ENCODE measurements at regions not wholly inside any gene's neighbourhood (a gene's known extent, or its start where the extent isn't known, plus 50 kb on each side); places are given as distances from the start of the nearest gene placed in this dataset.

GRCh38 chr6:168968801-168969200 is 284.8 kb downstream of the THBS2 start:
- no peak for DNase-seq (ENCODE audit: low read depth, low spot score)

- no peak for DNase-seq (ENCODE audit: low read depth, low spot score)
These were observed 285.4 kb downstream of the THBS2 start for GRCh38 chr6:168968228-168968627.

DNA sequence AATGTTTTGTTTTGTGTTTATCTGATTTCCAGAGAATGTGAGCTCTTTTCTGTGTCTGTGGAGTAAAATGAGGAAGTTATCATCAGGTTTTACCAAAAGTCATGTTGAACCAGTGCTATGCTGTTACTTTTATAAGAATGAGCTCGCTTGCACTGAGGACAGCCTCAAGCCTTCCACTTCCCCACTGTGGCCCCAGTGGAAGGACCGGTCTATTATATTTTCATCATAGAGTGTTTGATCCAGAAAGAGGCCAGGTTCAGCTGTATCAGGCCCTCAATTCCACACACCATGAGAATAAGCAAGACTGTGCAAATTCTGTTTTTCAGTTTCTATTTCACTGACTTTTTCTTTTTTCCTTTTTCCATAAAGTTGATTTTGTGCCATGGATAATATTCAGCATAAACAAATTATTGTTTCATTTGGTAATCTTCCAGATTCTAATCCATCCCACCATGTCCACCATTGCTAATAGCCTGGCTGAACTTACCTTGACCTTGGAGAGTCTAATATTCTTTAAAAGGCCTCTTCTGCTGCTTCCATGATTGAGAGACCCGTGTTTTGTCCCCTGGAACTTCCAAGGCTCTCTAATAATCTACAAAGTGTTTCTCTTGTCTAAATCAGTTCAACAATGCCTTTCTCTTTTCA is 286.2 kb downstream of the THBS2 start:
- DNase-seq (ENCODE audit: low read depth, low spot score): no peak

GRCh38 chr6:168964138-168964835 is 289.4 kb downstream of the THBS2 start:
- no peak for DNase-seq (ENCODE audit: low read depth, low spot score)

- DNase-seq (ENCODE audit: low read depth, low spot score): no peak
These were observed 290.8 kb downstream of the THBS2 start for GRCh38 chr6:168962886-168963285.

GRCh38 chr6:168961264-168961656 is 292.4 kb downstream of the THBS2 start:
- no peak for DNase-seq (ENCODE audit: low read depth, low spot score)

GRCh38 chr6:168960551-168961263 is 292.9 kb downstream of the THBS2 start:
- DNase-seq (ENCODE audit: low read depth, low spot score): no peak

- DNase-seq (ENCODE audit: low read depth, low spot score): no peak
These were observed 293.9 kb downstream of the THBS2 start for GRCh38 chr6:168959696-168960095.

DNA sequence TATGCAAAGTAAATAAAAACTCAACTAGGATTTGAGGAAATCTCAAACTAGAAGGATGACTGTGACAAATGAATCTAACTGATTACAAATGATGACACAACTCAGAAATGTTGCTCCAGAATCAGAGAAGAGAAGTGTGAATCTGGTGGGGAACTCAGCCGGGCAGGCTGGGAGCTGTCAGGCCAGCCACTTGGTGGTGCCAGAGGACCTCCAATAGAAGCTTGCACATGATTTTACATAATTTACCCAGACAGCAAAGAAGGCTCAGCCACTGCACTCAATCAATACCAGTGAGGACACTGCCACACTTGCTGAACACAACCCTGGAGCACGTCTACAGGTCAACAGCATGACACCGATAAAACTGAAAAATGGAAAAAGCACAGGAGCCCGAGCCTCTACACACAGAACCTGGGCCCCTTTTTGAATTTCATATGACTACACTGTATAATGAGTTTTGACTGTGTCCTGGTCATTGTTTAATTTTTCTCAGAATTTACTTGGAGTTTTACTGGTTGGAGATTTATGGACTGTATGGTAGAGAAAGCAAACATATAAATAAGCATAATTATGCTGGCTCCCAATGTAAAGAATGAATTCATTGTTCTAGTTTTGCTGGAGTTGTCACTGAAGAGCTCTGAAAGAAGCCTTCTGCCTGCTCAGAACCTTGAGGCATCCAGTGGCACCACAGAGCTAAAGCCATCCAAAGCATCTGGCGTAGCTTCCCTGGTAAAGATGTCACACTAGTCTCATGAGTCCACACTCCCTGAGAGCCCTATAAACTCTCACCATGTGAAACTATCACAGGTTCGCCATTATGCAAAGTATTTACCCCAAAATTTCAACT is 296.5 kb downstream of the THBS2 start:
- DNase-seq (ENCODE audit: low read depth, low spot score): no peak

GRCh38 chr6:168956141-168956838 is 297.4 kb downstream of the THBS2 start:
- no peak for DNase-seq (ENCODE audit: low read depth, low spot score)

GRCh38 chr6:168953461-168953860 is 300.2 kb downstream of the THBS2 start:
- no peak for DNase-seq (ENCODE audit: low read depth, low spot score)

DNA sequence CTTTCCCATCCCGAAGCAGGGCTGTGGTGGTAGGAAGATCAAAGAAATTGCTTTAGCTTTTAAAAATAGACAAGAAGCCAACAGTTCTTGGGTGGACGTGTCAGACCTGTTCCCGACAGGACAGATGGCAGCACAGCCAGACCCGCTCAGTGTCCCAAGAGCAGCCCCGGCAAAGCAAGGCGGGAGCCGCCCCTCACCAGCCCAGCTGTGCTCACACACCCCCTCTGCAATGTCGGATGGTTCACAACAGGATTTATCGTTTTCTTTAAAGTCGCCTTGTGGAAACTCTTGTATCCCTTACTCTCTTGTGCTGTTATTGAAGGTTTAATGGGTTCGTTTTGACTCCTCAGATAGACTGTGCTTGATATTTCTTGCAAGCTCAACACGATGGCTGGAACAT is 302.4 kb downstream of the THBS2 start:
- DNase-seq (ENCODE audit: low read depth, low spot score): no peak

DNA sequence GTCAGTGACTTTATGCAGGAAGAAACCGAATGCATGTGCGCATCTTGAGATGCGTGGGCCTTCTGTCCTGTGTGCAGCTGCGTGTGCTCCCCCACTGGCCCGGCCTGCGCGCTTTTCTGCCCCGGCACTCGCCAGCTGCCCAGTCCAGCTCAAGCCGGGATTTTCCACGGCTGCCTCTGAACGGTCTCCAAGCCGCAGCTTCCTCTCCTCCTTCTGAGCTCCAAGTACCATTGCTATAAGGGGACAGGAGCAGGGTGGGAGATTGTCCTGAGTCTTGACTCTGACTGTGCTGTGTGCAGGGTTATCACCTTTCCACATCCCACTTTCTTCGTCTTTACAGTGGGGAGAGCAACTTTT is 302.8 kb downstream of the THBS2 start:
- no peak for DNase-seq (ENCODE audit: low read depth, low spot score)

DNA sequence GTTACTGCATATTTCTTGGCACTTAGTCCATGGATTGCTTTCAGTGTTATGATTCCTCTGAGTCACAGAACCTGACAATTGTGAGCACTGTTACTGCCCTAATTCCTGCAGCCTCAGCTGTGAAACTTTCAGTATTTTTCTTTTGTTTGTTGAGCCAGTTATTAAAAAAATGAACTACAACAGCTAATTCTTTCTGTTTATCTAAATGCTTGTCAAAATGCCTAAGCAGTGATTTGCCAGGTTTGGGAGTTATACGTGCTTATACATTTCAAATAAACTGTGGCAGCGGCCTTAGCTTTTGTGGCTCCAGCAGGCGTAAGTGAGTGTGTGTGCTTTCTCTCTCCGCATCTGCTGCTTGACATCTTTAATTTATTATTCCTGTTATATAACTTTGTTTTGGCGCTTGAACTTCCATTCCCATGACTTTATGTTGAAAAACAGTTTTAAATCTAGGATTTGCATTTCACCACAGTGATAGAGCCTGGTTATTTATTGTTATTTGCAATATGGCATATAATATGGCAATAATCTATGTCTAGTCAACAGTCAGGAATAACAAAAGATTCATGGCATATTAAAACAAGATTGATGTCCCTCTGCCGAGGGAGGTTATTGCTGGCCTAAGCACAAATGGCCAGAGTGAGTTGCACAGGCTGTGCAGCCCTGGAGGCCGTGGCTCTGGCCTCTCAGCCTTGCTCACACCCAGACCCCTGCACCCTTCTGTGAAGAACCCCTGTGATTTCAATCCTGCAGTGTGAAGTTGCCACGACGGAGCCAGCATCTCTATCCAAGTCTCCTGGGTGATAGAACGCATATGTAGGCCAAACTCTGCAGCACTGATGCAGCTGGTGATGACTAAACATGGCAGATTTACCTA is 303.4 kb downstream of the THBS2 start:
- no peak for DNase-seq (ENCODE audit: low read depth, low spot score)

GRCh38 chr6:168948990-168949531 is 304.6 kb downstream of the THBS2 start:
- DNase-seq (ENCODE audit: low read depth, low spot score): no peak

GRCh38 chr6:168948002-168948401 is 305.6 kb downstream of the THBS2 start:
- DNase-seq (ENCODE audit: low read depth, low spot score): no peak

GRCh38 chr6:168943231-168943905 is 310.3 kb downstream of the THBS2 start:
- no peak for DNase-seq (ENCODE audit: low read depth, low spot score)

DNA sequence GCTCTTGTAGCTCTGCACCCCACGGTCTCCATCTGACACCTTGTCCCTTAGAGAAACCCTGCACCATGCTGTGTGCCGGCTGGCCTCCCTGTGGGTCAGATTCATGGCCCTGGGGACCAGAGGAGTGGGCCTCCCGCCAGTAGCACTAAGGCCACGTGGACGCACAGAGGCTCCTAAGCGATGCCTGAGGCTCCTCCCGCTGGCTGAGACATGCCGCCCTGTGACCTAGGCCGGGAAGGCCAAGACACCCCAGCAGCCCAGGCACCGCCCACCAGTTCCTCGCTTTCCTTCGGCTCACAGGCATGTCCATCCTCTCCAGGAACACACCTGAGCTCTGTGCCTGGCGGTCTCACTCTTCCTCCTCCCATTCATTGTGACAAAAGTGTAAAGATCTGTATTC is 311.0 kb downstream of the THBS2 start:
- no peak for DNase-seq (ENCODE audit: low read depth, low spot score)

DNA sequence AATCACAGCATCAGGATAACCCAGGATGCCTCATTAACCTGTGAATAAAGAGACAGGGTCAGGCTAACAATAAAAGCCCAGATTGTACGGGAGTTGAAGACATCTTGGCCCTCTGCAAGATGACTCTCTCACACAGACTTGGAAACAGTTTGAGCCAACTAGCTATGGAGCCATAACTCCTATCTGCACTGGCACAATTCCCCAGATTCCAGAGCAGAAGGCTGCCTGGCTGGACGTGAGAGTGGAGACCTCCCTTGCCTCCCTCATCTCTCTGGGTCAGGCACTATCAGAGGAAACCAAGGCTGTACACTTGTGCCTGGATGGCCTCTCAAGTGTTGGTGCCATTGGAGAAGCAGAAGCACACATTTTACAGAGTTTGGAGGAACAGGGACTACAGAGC is 312.6 kb downstream of the THBS2 start:
- no peak for DNase-seq (ENCODE audit: low read depth, low spot score)

DNA sequence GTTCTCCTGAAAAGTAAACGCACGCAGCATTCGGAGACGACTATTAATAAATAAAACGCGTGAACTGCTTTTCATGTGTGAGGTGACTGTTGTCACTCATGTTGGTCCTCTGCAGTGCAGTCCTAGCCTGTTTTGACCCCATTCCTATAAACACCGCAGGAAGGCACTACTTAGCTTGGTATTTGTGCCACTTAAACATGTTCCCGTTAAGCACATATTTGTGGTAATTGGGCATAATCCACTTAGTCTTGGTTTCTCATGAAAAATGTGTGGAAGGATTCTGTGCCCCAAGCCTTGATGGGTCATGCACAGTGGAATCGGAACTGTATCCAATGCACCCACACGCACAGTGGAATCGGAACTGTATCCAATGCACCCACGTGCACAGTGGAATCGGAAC is 313.9 kb downstream of the THBS2 start:
- no peak for DNase-seq (ENCODE audit: low read depth, low spot score)
